Smooth muscle cell (in vitro differentiated cells): ENCODE measurements at regions not wholly inside any gene's neighbourhood (a gene's known extent, or its start where the extent isn't known, plus 50 kb on each side); places are given as distances from the start of the nearest gene placed in this dataset.
"Not testable (repeated sequence)": the region's sequence is repeated elsewhere in the genome, so short reads cannot be mapped to it uniquely, and the experiment has no call there.

Experiments
- DNase-seq: peaks from one replicate; lab custom pipeline; 2025; ENCODE audit not compliant: unreplicated experiment; lab: John Stamatoyannopoulos, UW
- H2AFZ ChIP-seq: fragments of 200-600 bp; sonication (generic); 2 replicates; pipeline ENCODE4 v1.6.0; 2016; ENCODE audit warnings: antibody characterized with exemption, low read depth, mild to moderate bottlenecking
- H3F3A ChIP-seq: fragments of 200-600 bp; sonication (generic); 2 replicates; pipeline ENCODE4 v1.6.0; 2017; ENCODE audit warnings: antibody characterized with exemption, low read depth
- H3K27ac ChIP-seq: fragments of 200-600 bp; sonication (generic); 2 replicates; pipeline ENCODE4 v1.5.1; 2016; ENCODE audit warnings: low read depth, mild to moderate bottlenecking
- H3K27me3 ChIP-seq: fragments of 200-600 bp; sonication (generic); 2 replicates; pipeline ENCODE4 v1.6.1; 2016; ENCODE audit warnings: low read depth, mild to moderate bottlenecking
- H3K36me3 ChIP-seq: fragments of 200-600 bp; sonication (generic); 2 replicates; pipeline ENCODE4 v1.5.1; 2016; ENCODE audit warnings: low read depth
- H3K4me1 ChIP-seq: fragments of 200-600 bp; sonication (generic); 2 replicates; pipeline ENCODE4 v1.5.1; 2016; ENCODE audit warnings: low read depth
- H3K4me2 ChIP-seq: fragments of 200-600 bp; sonication (generic); 2 replicates; pipeline ENCODE4 v1.6.0; 2016; ENCODE audit warnings: mild to moderate bottlenecking
- H3K4me3 ChIP-seq: fragments of 200-600 bp; sonication (generic); 2 replicates; pipeline ENCODE4 v1.5.1; 2016; ENCODE audit warnings: mild to moderate bottlenecking
- H3K79me2 ChIP-seq: fragments of 200-600 bp; sonication (generic); 2 replicates; pipeline ENCODE4 v1.6.0; 2016; ENCODE audit warnings: low read depth, mild to moderate bottlenecking
- H3K9ac ChIP-seq: fragments of 200-600 bp; sonication (generic); 2 replicates; pipeline ENCODE4 v1.6.0; 2016; ENCODE audit warnings: low read depth
- H3K9me3 ChIP-seq: fragments of 200-600 bp; sonication (generic); replicated peaks from 2 replicates; pipeline ENCODE4 v1.5.1; 2016; ENCODE audit warnings: low read depth
- H4K20me1 ChIP-seq: fragments of 200-600 bp; sonication (generic); 2 replicates; pipeline ENCODE4 v1.6.0; 2016; ENCODE audit warnings: low read depth
- WGBS: methylation state at CpG from one replicate; pipeline ENCODE4 v1.1.7; 2016; ENCODE audit warnings: low lambda C conversion rate; 5-methylcytosine and 5-hydroxymethylcytosine counted together
- TF ChIP-seq, protein P1 (sequence below): fragments of 200-600 bp; sonication (generic); IDR thresholded peaks from 2 replicates; pipeline ENCODE4 v1.5.1; 2017; ENCODE audit warnings: borderline replicate concordance, mild to moderate bottlenecking, antibody characterized with exemption; ENCODE audit not compliant: insufficient read depth, poor library complexity, severe bottlenecking

DNA sequence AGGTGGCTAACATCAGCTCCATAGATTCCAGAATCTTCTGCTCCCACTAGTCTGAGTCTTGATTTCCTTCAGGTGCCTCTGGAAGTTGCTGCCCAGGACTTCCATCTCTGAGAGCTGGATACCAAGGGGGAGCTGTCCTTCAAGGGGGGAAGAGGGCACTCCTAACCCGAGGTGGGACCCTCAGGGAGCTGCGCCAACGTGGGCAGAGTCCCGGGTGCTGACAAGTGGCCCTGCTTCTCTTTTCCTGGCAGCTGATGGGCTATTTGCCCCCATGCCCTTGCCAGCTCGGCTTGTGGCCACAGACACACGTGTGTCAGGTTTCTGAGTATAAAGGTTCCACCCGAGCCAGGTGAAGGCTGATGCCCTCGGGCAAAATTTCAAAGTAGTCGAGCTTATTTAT, 272.5 kb downstream of the TTC8 start:
- H2AFZ ChIP-seq = no peak overlapping the region
- WGBS = 84% methylated on average over 9 of the region's 9 CpGs
- TF ChIP-seq, protein P1, sequence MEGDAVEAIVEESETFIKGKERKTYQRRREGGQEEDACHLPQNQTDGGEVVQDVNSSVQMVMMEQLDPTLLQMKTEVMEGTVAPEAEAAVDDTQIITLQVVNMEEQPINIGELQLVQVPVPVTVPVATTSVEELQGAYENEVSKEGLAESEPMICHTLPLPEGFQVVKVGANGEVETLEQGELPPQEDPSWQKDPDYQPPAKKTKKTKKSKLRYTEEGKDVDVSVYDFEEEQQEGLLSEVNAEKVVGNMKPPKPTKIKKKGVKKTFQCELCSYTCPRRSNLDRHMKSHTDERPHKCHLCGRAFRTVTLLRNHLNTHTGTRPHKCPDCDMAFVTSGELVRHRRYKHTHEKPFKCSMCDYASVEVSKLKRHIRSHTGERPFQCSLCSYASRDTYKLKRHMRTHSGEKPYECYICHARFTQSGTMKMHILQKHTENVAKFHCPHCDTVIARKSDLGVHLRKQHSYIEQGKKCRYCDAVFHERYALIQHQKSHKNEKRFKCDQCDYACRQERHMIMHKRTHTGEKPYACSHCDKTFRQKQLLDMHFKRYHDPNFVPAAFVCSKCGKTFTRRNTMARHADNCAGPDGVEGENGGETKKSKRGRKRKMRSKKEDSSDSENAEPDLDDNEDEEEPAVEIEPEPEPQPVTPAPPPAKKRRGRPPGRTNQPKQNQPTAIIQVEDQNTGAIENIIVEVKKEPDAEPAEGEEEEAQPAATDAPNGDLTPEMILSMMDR = no peak
- no peaks in the 10 kb centered on the region for H4K20me1 ChIP-seq
- no peak for DNase-seq
- H3K27ac ChIP-seq = no peak overlapping the region
- H3K4me3 ChIP-seq = no peak overlapping the region
- no peak overlapping the region for H3K9ac ChIP-seq
- H3K9me3 ChIP-seq = no peaks in the 10 kb centered on the region
- no peaks in the 10 kb centered on the region for H3K27me3 ChIP-seq
- H3F3A ChIP-seq = no peaks in the 10 kb centered on the region
- no peak overlapping the region for H3K4me2 ChIP-seq
- H3K36me3 ChIP-seq = no peaks in the 10 kb centered on the region
- no peaks in the 10 kb centered on the region for H3K4me1 ChIP-seq
- H3K79me2 ChIP-seq = no peaks in the 10 kb centered on the region

DNA sequence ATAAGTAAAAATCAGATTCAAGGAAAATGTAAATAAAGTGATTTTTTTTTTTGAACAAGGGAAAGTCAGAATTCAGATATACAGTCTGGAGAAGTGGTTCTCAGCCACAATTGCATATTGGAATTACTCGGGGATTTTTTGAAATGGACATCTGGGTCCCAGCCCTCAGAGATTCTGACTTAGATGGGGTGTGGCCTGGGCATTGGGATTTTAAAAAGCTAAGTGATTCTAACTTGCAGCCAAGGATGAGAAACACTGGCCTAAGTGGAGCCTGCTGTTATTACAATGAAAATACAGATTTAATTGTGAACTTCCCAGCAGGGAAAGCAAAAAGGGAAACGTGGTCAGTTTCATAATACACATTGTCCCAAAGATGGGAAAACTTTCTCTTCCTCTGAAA, 273.8 kb downstream of the TTC8 start:
- no peak for DNase-seq
- Histone ChIP-seq H3K4me3 (no peak overlapping the region), H3F3A (no peaks in the 10 kb centered on the region), H3K79me2 (no peaks in the 10 kb centered on the region), H3K27ac (no peak overlapping the region), H3K9me3 (no peaks in the 10 kb centered on the region), H3K4me2 (no peak overlapping the region), H3K4me1 (no peaks in the 10 kb centered on the region), H2AFZ (no peak overlapping the region), H3K27me3 (no peaks in the 10 kb centered on the region), H4K20me1 (no peaks in the 10 kb centered on the region), H3K36me3 (no peaks in the 10 kb centered on the region), H3K9ac (no peak overlapping the region)
- TF ChIP-seq, protein P1 = no peak
- 78% methylated on average over 2 of the region's 2 CpGs for WGBS

DNA sequence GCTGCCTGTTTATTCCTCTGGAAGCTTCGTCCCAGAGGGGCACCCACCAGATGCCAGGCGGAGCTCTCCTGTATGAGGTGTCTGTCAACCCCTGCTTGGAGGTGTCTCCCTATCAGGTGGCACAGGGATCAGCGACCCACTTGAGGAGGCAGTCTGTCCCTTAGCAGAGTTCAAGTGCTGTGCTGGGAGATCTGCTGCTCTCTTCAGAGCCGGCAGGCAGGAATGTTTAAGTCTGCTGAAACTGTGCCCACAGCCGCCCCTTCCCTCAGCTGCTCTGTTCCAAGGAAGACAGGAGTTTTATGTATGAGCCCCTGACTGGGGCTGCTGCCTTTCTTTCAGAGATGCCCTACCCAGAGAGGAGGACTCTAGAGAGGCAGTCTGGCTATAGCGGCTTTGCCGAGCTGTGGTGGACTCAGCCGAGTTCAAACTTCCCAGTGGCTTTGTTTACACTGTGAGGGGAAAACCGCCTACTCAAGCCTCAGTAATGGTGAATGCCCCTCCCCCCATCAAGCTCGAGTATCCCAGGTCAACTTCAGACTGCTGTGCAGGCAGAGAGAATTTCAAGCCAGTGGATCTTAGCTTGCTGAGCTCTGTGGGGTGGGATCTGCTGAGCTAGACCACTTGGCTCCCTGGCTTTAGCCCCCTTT, 279.8 kb downstream of the TTC8 start:
- 82% methylated on average over 10 of the region's 10 CpGs for WGBS
- not testable (repeated sequence) for DNase-seq, H3K79me2 ChIP-seq, H3K36me3 ChIP-seq, H3K4me1 ChIP-seq, H2AFZ ChIP-seq, H3K4me3 ChIP-seq, H3F3A ChIP-seq, H3K27ac ChIP-seq, H3K9me3 ChIP-seq, H4K20me1 ChIP-seq, H3K9ac ChIP-seq, H3K27me3 ChIP-seq, H3K4me2 ChIP-seq

DNA sequence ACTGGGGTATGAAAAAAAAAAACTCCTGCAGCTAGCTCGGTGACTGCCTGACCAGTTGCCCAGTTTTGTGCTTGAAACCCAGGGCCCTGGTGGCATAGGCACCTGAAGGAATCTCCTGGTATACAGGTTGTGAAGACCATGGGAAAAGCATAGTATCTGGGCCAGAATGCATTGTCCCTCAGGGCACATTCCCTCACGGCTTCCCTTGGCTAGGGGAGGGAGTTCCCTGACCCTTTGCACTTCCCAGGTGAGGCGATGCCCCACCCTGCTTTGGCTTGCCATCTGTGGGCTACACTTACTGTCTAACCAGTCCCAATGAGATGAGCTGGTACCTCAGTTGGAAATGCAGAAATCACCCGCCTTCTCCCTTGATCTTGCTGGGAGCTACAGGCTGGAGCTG, 280.4 kb downstream of the TTC8 start:
- H3K9me3 ChIP-seq, H3K9ac ChIP-seq, H2AFZ ChIP-seq, H3K4me1 ChIP-seq, H3K27me3 ChIP-seq, H4K20me1 ChIP-seq, H3K27ac ChIP-seq, H3K79me2 ChIP-seq, H3K4me3 ChIP-seq, DNase-seq, H3K4me2 ChIP-seq, H3F3A ChIP-seq, H3K36me3 ChIP-seq: not testable (repeated sequence)
- 91% methylated on average over 4 of the region's 4 CpGs for WGBS
